Iris pigment epithelial cell (primary cell): ENCODE measurements at regions not wholly inside any gene's neighbourhood (a gene's known extent, or its start where the extent isn't known, plus 50 kb on each side); places are given as distances from the start of the nearest gene placed in this dataset.
"Not testable (repeated sequence)": the region's sequence is repeated elsewhere in the genome, so short reads cannot be mapped to it uniquely, and the experiment has no call there.

Source experiments
- DNase-seq: peaks from one replicate; pipeline ENCODE4 v3.0.0-alpha.2; 2011; ENCODE audit warnings: low read depth

DNA sequence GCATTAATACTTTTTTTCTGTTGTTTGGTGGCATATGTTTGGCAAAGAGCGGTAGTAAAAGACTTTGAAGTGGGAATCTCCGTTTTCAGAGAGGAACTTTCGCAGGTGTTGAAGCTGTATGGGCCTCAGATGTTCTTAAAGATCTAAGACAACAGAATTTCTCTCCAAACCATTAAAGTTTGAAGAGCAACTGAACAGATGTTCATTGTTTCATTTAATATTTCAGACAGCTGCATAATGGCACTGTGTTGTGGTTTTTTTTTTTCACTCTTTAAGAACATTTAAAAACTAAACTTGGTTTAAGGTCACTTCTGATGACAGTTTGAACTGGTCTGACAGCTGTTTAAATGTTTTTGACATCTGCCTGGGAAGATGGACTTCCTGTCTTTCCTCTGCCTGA, 882.7 kb upstream of the PCDH10 start:
- no peak for DNase-seq

DNA sequence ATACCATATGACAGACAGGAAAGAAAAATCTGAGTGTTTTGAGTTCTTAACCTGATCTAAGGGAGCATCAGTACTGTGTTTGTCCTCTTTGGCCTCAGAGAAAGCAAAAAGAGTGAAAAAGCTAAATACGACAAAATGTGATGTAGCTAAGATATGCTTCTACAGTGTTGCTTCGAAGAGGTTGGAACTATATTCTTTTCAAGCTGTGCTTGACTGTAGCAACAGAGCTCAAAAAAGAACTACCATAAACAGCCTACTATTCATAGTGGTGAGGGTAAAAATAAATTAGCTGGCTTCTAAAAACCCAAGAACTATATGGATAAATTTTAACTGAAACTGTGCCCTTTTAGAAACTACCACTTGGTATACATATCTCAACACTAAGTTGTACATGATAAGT, 881.8 kb upstream of the PCDH10 start:
- DNase-seq, result no peak

DNA sequence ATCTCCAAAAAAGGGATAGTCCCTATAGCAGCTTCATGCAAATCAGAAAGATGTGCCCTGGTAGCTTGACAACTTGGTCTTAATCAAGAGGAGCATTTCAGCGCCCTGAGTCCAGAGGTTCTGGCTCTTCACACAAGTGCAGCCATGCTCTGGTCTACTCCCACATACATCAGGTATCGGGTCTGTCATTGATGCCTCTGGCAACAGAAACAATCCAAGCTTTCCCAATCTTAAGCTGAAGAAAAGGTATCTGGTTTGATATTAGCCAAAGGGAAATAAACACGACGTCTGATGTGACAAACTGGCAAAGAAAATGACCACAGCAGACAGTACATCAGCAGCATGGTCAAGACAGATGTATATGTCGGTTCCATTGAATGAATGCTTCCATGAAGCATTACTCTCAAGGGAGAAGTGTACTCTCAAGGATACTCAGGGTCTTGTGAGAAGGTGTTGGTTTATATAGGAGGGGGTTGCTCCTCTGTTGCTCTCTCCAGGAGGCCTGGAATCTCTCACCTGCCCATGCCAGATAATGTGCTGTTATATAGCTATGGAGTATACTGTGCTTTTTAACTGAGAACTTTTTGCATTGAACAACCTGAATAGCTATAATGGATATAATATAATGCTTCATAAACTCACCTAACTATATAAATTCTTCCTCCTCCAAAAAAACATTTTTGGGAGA, 879.6 kb upstream of the PCDH10 start:
- DNase-seq, result no peak

DNA sequence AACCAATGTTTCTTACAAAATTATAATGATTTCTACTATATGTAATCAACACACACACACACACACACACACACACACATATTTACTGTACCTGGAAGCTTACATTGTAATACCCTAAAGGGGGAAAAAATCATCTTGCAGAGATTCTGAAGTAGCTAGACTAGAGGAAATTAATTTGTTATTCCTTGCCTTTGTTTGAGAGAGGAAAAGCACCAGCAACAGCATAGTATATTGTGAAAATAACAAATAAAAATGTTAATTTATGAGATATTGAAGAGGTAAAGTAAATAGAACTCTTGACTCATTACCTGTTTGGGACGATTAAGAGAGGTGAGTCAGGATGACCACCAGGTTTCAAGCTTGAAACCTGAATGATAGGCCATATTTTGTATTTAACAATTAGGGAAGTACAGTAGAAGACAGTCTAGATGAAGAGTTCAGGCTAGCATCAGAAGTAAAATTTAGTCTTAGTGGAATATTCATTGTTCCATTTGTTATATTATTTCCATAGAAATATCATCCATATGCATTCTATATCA, 873.4 kb upstream of the PCDH10 start:
- DNase-seq, result no peak

DNA sequence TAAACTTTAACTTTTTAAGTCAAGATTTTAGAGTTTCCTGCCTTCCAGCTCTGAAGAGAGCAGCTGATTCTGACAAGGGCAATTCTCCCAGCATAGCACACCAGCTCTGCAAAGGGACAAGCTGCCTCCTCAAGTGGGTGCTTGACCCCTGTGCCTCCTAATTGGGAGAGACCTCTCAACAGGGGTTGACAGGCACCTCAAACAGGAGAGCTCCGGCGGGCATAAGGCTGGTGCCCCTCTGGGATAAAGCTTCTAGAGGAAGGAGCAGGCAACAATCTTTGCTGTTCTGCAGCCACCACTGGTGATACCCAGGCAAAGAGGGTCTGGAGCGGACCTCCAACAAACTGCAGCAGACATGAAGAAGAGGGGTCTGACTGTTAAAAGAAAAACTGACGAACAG, 872.9 kb upstream of the PCDH10 start:
- no peak for DNase-seq

DNA sequence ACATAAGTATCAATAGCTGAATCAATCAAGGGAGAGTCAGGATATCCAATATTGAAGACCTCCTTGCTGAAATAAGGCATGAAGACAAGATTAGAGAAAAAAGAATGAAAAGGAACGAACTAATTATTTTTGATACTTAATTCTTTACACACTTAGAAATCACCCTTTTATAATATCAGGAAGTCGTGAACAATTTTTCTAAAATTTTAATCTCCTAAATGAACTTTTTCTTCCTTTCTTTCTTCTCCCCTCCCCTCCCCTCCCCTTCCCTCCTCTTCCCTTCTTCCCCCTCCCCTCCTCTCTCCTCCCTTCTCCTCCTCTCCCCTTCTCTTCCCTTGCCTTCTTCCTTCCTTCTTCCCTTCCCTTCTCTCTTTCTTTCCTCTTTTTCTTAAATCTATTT, 872.1 kb upstream of the PCDH10 start:
- no peak for DNase-seq

DNA sequence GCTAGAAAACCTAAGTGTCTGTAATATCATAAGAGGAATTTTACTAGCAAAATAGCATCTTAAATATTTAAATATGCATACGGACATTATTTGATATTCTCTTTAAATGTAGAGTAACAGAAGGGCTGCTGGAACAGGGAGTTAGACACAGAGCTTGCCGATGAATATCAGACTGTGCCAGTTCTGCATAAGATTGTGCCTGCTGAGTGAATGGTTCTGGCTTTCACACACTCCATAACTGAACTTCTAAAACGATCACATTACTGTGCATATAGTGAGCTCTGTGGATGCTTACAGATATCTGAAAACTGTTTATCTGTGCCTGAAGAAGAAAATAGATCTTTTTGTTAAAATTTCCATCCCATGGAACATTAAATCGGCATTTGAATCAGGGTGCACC, 867.4 kb upstream of the PCDH10 start:
- no peak for DNase-seq

DNA sequence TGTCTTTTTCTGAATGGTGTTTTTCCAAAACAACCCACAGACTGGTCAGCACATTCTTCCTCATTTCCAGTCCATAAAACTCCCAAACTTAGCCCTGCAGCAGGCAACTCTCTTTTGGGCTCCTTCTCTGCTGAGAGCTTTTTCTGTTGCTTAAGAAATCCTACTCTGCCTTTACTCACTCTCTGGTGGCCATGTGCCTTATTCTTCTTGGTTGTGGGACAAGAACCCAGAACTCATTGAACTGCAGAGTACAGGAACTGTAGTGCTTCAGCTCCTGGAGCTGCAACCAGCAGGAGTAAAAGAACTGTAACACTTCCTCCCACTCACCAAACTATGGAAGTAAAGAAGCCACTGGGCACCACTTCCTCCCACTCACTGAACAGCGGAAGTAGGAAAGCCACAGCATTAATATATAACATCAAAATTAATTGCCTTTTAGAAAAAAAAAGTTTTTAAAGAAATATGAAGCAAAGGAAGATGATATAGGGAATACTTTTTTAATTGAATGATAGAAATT, 864.1 kb upstream of the PCDH10 start:
- no peak for DNase-seq

DNA sequence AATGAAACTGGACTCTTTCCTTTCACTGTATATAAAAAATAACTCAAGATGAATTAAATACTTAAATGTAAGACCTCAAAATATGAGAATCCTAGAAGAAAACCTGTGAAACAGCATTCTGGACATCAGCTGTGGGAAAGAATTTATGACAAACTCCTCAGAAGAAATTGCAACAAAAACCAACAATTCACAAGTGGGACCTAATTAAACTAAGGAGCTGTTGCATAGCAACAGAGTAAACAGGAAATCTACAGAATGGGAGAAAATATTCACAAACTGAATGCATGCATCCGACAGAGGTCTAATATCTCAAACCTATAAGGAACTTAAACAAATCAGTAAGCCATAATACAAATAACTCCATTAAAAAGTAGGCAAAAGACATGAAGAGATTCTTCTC, 851.7 kb upstream of the PCDH10 start:
- DNase-seq, result no peak

DNA sequence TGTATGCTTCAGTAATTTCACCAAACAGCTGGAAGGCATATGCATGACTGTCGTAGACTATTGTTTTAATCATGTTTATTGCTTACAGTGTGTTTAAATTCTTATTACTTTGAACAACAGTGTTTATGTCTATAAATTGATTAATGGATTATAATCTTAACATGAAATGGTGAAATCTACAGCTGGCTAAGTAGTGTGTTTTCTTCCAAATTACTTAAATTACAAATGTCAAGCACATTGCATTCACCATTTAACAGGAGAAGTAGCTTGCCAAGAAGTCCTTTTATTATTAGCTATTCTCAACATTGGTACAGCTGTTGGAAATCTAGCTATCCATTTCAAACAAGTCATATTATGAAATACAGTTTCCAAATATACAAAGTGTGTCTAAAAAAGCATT, 849.3 kb upstream of the PCDH10 start:
- DNase-seq, result no peak

DNA sequence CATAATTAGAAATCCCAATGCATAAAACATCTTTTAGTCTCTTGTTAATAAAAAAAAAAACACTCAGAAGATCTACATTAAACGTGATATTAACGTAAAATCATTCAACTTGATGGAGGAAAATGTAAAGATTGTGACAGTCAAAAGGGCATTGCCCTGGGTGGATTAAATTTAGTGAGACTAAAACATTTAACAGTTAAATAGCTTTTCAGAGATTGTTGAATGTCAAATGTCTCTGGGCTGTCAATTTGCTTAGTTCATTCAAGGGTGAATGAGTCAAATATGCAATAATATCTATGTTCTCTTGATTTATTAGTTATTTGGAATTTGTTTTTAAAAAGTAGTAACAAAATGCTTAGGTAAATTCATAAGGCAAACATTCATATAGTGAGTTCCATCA, 836.6 kb upstream of the PCDH10 start:
- DNase-seq, result no peak

DNA sequence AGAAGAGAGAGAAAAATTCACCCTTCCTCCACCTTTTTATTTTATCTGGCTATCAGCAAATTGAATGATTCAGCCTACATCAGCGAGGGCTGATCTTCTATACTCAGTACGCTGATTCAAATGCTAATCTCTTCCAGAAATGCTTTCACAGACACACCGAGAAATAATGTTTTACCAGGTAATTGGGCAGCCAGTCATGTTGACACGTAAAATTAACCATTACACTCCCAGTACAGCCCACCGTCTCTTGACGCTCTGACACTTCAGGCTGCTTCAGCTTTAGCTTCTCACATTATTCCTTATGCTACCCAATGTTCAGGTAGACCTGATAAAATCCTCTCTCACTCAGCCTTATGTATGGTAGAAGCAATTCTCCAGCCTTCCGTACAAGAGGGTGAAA, 835.2 kb upstream of the PCDH10 start:
- no peak for DNase-seq

DNA sequence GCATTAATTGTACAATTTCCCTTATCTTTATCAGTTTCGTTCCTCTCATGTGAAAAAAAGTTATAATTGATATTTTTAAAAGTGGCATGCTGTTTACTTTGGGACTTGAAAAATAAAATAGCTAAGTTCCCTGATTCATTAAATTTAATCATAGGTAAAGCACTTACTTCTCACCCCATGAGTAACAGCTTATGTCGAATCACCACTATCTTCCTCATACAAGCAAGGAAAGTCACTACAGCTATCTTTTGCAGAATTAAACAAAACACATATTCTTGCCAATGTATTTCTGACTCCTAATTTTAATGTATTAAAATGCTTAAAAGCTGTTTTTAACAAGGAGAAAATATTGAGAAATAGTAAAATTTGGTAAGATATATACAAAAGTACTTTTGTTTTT, 832.4 kb upstream of the PCDH10 start:
- DNase-seq, result no peak

DNA sequence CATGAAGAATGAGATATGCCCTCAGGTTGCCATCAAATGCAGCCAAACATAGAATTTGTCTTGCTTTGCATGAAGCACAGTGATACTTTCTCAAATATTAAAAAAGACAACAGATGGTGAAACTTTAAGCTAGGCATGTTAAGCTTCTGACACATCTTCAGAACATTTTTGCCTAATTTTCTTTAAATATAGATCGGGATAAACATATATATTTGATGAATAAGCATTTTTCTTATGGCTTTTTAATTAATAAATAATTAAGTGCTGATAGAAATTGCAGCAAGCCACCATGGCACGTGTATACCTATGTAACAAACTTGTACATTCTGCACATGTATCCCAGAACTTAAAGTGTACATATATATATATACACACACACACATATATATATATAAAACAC, 831.2 kb upstream of the PCDH10 start:
- DNase-seq, result no peak

DNA sequence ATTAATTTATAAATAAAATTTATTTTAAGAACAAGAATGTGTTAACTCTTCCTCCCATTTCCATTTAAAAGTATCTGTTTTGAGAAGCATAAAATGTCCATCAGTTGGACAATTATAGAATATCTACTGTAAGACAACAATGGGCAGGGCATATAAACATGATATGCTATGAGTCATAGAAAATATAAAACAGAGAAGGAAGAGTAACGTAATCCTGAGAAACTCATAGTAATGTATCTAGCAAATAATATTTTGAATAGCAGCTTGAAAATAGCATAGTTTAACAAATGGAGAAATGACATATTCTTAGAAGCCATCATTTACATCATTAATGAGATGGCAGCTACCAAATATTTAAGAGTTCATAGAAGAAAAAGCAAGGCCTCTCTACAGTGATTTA, 820.3 kb upstream of the PCDH10 start:
- DNase-seq, result peak; percentile 15

DNA sequence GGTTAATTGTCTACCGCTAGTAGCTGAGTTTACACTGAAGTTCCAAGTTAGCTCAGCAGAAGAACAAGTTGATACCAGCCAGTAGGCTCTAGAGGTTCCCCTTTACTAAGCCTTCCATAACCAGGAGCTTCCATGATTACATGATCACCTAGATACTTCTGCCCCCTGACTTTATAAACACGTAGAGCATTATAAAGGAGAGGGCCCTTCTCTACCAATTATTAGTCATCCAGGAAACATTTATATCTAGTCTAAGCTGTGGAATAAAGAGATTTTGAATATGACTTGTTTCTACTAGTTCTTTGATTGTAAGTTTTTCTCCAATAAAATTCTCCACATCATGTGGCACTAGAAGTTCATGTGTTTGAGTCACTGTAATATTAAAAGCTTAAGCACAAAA, 818.1 kb upstream of the PCDH10 start:
- DNase-seq, result peak; percentile 21

DNA sequence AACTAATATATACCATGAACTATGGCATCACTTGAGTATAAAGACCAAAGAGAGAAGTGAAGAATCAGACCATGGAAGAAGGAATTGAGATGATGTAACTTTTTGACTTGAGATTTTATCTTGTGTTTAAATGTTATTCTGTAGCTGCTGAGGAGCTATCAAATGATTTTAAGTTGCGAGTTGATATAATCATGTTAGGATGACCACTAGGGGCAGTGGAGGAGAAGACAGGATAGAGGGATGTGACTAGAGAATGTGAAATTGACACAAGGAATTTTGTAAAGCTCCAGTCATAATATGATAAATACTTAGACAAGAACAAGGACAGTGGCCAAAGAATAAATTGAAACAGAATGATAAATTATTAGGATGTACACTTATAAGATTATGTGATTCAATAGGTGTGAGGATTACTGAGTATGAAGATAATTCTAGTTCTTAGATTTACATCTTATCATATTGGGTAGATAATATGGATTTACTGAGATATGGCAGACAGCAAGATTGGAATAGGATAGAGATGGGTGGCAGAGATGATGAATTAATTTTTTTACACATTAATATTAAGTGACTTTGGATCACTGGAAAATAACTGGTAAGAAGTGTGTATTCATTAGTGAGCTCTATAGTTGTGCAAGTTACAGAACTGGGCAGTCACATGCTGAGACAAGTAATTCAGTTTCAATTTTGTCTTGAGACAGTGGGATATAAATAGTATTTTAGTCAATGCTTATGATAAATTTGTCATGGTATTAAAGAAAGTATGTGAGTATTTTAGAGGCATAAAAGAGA, 816.0 kb upstream of the PCDH10 start:
- DNase-seq, result peak; percentile 35

DNA sequence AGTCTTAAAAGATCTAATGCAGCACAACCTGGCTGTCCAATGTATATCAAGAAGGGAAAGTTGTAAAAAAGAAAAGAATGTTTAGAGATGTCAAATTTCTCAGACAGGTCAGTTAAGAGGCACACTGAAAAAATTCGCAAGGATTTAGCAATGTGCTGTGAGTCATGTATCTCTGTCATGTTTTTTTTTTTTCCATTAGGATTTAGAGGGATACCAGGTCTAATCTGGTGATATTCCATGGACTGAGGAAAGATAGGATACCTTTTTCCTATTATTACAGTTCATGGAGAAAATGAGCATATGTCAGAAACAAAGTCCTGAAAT, 815.4 kb upstream of the PCDH10 start:
- DNase-seq, result peak; percentile 80

DNA sequence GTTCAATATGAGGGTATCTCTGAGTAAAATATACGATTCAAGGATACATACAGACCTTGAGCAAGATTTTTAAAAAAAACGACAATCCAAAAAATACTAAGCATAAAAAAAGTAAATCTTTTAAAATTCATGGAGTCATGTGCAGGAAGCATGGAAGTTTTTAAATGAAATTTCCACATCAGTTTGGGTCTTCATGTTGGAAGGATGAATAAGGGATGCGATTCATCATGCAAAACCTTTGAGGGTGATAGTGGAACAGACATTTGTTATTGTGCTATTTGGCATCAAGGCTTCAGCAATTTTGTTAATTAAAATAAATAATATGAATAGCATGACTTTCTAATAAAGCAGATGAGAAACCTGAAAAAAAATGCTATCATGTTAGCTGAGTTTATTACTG, 815.0 kb upstream of the PCDH10 start:
- DNase-seq, result peak; percentile 67

DNA sequence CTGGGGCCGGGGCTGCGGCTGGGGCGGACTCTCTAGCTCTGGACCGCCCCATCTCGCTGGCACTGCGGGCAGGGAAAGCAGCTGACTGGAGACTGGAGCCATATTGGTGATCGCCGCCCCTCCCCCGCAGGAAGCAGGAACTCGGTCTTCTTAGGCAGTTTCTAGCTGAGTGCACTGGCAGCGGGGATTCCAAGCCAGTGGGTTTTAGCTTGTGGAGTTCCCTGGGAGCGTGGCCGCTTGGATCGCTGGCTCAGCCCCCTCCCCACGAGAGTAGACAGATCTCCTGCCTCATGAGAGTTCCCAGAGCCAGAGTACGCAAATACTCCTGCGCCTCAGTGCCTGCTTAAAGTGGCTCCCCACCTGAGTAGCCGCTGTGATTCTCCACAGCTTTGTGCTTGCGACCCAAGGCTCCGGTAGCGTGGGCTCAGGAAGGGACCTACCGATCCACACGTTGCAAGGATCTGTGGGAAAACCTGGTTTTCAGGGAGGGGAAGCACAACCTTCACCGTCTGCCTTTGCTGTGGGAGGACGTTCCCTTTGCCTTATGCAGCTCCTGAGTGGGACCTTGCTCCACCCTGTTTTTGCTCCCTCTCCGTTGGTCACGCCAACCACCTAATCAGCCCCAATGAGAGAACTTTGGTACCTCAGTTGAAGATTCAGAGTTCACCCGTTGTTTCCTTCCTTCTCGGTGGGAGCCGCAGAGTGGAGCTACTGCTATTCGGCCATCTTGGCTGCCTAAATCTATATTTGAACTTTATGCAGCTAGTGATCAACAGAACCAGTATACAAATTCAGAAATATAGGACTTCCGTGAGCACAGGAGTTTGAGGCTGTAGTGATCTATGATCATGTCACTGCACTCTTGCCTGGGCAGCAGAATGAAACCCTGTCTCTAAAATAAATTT, 803.9 kb upstream of the PCDH10 start:
- no peak for DNase-seq

DNA sequence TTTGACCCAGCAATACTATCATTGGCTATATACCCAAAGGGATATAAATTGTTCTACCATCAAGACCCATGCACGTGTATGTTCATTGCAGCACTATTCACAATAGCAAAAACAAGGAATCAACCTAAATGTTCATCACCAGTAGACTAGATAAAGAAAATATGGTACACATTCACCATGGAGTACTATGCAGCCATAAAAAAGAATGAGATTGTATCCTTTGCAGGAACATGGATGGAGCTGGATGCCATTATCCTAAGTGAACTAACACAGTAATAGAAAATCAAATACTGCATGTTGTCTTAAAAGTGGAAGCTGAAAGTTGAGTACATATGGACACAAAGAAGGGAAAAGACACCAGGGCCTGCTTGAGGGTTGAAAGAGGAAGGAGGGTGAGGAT, 803.1 kb upstream of the PCDH10 start:
- no peak for DNase-seq

DNA sequence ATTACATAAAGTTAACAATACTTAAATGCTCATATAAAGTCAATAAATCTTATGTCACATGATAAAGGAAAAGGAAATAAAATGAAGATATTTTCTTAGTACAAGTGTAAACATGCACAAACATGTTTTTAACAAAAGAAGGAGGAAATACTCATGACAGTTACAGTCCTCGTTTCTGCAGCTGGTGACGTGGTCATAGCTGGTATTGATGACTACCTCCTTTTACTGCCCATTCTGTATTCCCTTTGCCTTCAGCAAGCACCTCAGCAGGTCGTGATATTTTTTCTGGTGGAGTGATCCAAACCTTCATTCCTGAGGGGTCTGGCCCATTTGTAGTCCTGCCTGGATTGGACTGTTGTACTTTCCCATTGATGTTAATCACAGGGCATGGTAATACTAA, 797.5 kb upstream of the PCDH10 start:
- not testable (repeated sequence) for DNase-seq

DNA sequence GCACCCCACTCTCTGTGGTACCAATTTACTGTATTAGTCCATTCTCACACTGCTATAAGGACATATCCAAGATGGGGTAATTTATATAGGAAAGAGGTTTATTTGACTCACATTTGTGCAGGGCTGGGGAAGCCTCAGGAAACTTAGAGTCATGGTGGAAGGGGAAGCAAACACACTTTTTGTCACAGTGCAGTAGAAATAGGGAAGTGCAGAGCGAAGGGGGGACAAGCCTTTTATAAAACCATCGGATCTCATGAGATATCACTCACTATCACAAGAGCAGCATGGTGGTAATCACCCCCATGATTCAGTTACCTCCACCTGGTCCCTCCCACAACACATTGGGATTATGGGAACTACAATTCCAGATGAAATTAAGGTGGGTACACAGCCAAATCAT, 766.9 kb upstream of the PCDH10 start:
- no peak for DNase-seq
